Eye (tissue), 1 donor: ENCODE measurements at regions not wholly inside any gene's neighbourhood (a gene's known extent, or its start where the extent isn't known, plus 50 kb on each side); places are given as distances from the start of the nearest gene placed in this dataset.
"Not testable (repeated sequence)": the region's sequence is repeated elsewhere in the genome, so short reads cannot be mapped to it uniquely, and the experiment has no call there.

Experiments
- DNase-seq: peaks from one replicate; pipeline ENCODE4 v3.0.0-alpha.2; 2015

DNA sequence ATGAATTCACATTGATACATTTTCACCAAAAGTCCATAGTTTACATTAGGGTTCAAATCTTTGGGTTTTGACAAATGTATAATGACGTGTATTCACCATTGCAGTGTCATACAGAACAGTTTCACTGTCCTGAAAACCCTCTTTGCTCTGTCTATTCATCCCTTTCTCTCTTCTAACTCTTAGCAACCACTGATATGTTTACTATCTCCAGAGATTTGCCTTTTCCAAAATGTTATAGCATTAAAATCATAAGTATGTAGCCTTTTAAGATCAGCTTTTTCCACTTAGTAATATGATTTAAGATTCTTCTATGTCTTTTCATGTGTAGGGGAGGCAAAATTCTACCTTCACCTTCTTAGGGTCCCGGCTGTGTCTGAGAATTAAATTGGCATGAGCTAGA is 203.8 kb downstream of the TPRG1 start:
- DNase-seq = no peak

DNA sequence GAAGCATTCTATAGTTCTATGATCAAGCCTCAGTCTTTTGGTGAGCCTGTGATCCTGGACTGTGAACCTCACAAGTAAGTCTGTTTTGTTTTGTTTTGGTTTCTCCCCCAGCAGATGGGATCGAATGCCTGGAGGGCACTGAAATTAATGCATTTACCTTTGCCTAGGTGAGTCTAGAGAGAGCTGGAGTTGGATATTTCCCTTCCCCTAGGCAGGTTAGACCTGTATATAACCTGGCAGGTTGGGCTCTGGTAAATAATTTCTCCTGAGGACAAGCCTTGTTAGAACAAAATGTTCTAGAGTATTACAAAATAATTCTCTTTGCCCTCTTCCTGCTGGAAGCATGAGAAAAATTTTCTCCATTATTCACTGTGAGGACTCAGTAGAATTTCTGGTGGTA is 211.9 kb downstream of the TPRG1 start:
- no peak for DNase-seq

DNA sequence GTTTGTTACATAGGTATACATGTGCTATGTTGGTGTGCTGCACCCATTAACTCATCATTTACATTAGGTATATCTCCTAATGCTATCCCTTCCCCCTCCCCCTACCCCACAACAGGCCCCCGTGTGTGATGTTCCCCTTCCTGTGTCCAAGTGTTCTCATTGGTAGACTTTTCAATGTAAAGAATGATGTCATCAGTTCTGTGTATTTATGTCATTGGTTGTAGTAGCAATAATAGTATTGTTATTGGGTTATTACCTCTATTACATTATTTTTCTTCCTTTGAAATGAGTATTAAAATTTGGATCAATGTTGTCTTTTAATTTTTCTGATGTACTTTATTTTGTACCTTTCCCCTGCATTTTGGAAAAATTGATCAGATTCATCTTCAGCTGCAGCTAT is 214.1 kb downstream of the TPRG1 start:
- not testable (repeated sequence) for DNase-seq

DNA sequence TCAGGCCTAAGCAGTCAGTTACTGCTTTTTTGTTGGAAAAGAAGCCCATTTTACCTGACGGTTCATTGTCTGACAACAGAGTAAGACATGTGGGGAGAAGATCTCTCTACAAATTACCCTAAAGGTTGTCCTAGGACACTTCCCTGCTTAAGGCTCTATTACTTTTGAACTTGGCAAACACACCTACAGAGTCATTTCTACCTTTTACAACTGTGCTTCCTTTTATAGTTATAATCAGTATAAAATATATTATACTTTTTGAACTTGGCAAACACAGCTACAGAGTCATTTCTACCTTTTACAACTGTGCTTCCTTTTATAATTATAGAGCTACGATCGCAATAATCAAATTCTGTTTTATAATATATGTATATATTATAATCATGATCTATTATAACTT is 215.0 kb downstream of the TPRG1 start:
- DNase-seq = no peak

DNA sequence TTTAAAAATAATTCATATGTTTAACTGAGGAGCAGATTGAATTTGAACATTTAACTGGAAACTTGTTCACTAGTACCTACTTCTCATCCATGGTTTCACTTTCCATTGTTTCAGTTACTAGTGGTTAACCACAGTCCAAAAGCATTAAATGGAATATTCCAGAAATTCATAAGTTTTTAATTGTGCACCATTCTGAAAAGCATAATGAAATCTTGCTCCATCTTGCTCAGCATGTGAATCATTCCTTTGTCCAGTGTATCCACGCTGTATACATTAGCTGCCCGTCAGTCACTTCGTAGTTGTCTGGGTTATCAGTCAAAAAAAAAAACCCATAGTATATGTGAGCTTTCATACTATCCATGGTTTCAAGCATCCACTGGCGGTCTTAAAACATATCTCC is 217.6 kb downstream of the TPRG1 start:
- DNase-seq = no peak

DNA sequence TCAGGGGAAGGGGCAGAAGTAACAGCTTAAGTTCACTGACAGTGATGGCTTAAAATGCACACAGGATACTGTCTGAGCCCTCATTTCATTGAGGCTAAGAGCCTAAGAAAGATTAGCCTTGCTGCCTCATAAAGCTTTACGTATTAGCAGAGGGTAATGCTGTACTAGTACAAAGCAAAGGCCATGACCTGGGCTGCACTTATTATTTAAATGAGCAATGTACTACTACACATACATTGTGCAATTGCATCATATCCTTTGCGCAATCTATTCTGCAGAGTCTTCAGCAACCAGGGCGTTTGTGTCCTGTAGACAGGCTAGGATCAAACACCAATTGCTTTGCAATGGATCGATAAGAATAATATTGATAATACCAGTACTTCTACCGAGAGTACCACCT is 221.8 kb downstream of the TPRG1 start:
- DNase-seq = no peak

DNA sequence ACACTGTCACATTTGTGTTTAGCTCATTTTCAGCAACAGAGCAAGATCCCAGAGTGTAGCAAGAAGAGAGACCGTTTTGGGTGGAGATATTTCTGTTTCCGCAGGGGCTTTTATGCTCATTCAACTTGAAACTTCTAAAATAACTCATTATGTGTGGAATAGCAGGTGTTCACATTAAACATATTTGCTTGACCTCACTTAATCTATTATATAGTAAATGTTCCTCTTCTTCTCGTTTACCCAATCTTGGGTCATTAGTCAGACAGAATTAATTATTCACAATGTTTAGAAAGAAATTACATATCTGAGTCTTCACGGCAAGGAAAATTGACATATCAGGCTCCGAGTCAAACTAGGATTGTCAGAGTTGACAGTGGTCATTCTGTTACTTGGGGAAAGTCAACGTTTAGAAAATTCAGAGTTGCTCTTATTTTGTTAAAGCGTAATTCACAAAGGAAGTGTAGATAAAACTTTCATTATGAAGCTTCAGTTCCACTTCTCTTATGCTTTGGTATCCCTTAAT is 222.9 kb downstream of the TPRG1 start:
- DNase-seq = no peak

DNA sequence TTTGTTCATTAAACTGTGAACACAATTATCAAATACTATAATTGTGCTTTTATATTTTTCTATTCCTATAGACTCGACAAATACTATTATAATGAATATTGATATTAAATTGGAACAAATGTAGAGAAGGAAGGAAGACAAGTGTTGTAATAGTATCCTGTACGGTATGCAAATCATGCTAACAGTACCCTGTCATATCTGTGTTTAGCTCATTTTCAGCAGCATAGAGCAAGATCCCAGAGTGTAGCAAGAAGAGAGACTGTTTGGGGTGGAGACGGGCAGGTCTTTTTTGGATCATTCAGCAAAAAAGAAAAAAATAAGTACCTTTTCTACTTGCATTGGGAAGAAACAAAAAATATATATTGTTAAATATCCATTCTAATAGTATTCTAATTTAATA is 224.1 kb downstream of the TPRG1 start:
- no peak for DNase-seq

DNA sequence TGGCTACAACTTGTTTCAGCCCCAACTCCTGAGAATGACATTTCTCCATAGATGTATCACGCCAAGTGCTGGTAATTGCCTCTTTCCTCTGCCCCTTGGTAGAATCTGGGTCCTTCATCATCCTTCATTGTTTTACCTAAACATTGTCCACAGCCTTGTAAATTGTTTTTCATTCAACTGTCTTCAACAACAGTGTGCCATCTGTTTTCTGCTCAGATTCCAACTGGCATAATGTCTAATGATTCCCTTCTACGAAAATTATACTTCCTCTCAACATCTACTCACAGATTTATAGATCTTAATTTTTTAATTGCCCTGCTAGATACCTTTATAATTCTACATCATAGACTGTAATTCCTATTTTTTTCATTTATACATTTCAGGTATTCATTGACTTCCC is 226.9 kb downstream of the TPRG1 start:
- no peak for DNase-seq

DNA sequence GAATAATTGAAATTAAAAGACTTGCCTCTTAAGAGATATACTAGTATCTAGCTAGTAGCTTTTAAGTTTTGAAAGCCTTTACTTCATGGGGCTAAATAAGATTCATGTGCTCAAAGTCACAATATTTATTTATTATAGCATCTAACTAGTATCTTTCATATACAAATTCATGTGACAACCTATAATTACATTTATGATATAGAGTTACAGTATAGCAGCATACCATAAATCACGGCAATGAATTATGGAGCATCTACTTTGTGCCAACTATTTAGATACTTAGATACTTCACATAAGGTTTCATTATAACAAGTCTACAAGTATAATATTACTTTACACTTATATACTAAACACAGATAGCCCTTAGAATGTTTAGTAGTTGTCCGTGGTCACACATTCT is 229.4 kb downstream of the TPRG1 start:
- DNase-seq = no peak

DNA sequence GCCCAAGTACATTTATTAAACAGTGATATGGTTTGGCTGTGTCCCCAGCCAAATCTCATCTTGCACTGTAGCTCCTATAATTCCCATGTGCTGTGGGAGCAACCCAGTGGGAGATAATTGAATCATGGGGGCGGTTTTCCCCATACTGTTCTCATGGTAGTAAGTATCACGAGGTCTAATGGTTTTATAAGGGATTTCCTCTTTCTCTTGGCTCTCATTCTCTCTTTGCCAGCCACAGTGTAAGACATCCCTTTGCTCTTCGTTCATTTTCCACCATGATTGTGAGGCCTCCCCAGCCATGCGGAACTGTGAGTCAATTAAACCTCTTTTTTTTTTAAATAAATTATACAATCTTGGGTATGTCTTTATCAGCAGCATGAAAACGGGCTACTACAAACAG is 228.0 kb upstream of the TP63 start:
- no peak for DNase-seq

DNA sequence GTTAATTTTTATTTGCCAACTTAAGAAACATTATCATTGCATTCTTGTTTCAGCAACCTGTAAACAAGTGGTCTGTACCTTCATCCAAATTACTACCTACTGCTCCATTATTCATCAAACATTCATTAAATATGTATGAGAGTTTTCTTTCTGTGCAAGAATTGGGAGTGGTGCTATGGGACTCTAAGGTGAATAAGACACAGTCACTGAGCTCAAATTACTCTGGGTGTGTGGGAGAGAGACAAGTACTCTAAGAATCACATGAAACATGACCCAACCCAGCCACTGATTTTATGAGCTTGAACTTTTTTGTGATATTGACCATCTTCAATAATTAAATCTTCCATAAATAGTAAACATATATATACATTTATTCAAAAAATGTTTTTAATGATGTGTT is 227.2 kb upstream of the TP63 start:
- no peak for DNase-seq

DNA sequence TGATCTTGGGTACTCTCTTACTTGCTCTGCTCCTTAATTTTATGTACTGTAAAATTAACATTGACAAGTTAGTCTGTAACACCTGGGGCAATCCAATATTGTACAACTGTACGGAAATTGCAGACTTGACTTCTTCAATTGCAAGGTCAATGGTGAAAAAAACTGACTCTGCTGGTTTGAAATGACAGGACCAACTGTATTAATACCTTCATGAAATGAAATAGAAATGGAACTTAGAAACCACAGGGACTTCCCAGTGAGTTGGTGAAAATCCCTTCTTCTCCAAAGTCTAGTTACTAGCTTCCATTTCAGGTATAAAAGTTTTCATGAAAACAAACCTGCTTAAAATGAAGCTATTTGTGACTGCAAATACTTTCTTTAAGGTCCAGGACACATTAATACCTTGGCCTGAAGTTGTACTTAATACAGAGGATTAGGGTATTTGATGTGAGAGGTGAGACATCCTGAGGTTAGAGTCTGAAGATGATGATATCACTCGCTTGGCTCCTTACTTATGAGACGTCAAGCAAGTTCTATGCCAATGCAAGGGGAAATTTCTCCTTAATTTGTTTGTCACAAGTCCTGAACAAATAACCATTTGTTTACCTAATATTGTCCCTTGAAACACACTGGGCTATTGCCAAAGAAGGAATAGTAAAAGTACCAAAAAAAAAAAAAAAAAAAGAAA is 226.2 kb upstream of the TP63 start:
- no peak for DNase-seq

DNA sequence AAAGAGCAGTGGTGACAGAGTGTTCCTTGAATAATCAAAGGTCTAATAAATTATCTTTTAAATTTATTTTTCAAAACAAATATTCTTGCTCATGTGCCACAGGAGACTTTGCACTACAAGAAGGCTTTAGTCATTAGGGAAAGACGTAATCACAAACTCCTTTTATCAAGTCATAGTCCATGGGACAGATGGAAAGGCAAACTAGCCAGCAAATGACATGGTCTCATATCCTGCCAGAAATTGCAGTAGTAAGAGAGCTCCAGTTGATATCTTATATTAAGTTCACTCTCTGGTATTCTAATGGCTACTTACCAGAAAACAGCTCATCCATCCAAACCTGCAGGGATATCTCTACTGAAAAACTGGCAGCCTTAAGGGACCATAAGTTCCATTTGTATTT is 225.0 kb upstream of the TP63 start:
- no peak for DNase-seq

DNA sequence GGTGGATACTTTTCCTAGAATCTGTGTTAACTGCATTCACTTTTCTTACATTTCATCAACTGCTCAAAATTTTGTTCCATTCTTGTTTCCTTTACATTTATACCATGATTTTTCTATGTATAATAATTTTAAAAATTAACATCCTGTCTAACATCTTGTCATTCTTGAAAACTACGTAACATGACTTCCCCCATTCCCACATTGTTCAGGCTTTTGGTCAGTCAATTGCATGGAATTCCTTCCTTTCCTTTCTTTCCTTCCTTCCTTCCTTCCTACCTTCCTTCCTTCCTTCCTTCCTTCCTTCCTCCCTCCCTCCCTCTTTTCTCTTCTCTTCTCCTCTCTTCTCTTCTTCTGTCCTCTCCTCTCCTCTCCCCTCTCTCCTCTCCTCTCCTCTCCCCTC is 220.7 kb upstream of the TP63 start:
- no peak for DNase-seq

DNA sequence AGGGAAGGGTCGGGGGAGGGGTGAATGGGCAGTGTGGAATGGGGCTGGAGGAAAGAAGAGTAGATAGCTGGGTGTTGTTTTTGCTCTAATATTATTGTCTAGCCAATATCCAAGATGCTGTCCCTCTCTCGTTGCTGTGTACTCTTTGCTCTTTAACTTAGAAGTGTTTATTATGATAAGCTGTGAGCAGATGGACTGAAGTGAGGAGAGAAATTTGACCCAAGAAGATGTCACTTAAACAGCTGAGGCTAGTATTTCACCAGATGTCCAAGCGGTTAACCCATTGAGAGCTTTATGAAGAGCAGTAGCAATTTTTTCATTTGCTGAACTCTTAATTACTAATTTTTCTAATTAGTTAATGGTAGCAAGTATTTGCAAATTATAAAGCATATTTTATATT is 212.2 kb upstream of the TP63 start:
- peak; percentile 27 for DNase-seq

DNA sequence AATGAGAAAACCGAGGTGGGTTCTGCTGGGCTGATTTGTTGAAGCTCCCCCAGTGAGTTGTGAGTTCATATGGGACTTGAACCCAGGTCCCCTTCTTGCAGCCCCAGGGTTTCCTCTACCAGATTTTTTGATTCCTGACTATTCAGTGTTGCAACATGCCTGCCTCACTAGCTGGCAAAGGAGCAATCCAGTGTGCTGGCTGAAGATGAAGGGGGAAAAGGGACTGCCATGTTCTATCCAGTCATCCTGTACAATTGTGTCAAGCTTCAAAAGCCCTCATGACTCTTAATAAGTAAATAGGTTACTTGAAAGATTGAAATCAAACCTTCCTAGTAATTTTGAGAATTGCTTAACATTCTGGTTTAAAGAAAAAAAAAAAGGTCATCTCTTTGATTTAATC is 211.5 kb upstream of the TP63 start:
- DNase-seq = no peak

DNA sequence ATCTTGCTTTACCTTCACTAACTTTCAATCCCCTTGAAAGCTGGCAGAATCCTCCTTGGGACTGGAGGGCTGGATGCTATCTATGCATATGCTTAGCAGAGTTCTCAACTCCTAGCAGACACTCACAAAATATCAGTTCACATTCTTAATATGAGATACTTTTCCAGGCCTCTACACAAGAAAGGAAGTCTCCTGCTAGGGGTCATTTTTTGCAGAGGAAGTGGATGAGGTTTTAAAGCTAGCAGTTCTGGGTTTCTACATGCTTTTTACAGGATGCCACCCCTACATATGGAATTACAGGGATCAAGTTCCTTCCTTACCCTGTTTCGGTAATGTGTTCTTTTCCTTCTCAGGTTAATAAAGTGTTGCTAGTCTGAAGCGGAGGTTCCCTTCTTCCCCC is 206.3 kb upstream of the TP63 start:
- no peak for DNase-seq

DNA sequence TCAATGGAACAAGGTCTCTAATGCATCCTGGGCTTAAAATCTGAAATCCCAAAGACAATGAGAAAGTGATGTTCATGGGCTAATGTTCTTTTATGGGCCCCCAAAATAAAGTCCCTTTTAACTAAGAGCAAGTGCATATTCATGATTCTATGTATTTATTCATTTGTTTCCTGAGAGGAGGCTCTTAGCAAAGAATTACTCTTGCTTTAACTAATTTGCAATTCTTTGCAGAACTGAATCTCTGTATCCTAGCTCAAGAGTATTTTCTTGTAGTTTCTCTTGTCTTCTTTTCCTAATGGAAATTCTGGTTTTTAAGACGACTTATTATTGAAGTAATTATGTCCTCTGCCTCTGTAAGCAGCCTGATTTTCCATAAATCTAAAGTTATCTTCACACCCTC is 202.2 kb upstream of the TP63 start:
- DNase-seq = no peak

DNA sequence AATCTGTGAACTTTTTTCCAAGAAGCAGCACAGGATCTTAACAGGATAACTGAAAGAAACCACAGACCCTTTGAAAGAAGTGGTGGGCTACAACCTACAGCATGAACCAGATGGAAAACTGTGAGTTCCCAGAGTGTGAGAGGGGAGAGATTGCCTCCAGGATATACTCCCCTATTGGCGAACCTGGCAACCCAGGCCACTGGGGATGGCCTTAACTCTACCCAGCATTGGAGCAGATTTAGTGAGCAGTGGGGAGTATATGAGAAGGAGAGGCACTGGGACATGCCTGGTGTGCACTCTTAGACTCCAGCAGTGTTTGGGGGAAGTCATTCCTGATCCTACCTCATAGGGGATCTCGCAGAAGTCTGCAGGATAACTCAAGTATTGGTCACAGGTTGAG is 201.0 kb upstream of the TP63 start:
- no peak for DNase-seq

DNA sequence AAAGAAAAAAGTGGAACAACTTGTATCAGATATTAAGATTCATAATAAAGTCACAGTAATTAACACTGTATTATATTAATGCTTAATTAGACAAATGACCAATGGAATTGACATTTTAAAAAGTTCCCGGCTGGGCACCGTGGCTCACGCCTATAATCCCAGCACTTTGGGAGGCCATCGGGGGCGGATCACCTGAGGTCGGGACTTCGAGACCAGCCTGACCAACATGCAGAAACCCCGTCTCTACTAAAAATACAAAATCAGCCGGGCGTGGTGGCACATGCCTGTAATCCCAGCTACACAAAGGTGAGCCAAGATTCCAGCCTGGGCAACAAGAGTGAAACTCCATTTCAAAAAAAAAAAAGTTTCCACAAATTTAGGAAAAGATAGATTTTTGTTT is 188.9 kb upstream of the TP63 start:
- not testable (repeated sequence) for DNase-seq

DNA sequence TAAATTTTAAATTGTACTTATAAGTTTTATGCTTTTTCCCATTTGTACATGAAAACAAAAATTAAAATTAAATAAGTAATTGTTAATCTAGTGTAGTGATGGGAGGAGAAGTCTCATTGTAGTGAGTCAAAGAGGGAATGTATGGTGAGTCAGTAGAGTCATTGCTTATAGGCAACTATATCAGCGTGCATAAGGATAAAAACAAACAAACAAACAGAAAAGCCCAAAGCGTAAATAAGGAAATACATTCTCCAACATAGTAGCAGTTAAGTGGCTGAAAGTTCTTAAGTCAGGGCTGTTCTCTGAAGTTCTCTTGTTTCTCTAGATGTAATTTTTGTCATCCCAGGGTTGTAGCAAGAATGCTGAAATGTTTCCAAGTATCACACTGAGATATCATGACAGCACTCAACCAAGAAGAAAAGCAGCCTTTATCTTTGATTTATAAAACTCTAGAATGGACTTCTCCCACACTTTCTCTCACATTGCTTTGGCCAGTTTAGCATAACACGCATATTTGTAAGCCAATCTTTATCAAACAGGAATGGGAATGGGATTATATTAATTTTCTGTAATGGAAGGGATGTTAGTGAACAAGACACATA is 184.1 kb upstream of the TP63 start:
- no peak for DNase-seq

DNA sequence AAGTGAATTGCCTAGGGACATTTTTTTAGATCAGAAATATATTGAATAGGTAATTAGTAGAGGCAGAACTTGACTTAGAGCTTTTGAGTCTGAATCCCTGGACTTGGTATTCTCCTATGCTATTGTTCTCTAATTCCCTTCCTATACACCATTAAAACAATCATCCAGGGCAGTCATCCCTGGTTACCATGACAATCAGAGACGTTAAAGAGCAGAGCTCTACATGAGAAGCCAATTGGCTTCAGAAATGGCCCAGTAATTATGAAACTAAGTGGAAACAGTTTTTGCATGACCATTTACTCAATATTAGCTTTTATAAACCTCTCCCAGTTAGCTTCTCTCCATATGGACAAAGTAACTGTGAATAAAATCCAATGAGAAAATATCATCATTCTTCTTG is 182.1 kb upstream of the TP63 start:
- no peak for DNase-seq

DNA sequence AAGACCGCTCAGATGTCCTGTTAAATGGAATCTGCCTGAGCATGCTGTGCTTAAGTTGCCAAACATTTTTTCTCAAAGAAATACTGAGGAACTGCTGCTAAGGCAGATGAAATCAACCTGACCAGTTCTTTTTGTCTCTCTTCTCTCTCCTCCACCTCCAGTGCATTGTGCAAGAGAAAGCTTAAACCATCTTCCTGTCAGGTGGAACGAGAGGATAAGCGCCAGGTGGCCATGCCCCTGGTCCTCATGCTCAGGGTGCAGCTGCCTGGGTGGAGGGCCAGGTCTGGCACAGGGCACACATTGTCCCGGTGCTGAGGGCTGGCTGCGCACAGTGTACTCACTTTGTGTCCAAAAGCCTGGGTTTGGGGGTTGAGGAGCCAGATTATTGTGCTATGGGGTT is 176.2 kb upstream of the TP63 start:
- no peak for DNase-seq
